Naive B cell (primary cell): ENCODE measurements at regions not wholly inside any gene's neighbourhood (a gene's known extent, or its start where the extent isn't known, plus 50 kb on each side); places are given as distances from the start of the nearest gene placed in this dataset.

Experiments
- ATAC-seq, 2 donors: fragments of 150-1000 bp; cut with Tn5 transposase; 2 replicates each; pipeline ENCODE4 v1.10.0; 2021; ENCODE audit warnings: low read depth in 2 of 2, mild to moderate bottlenecking in 2 of 2, moderate library complexity in 2 of 2
- DNase-seq: peaks from one replicate; pipeline ENCODE4 v3.0.0; 2022
- H3K27ac Mint-ChIP-seq, 6 donors: one replicate each; pipeline ENCODE4 v1.8.0; 2020 to 2022; ENCODE audit warnings: mild to moderate bottlenecking in 6 of 6, mixed read lengths in 6 of 6, moderate library complexity in 5 of 6, inconsistent platforms in 2 of 6
- H3K27me3 Mint-ChIP-seq, 3 donors: one replicate each; pipeline ENCODE4 v1.8.0; 2021 to 2022; ENCODE audit warnings: mixed read lengths in 3 of 3, mild to moderate bottlenecking in 1 of 3
- H3K36me3 Mint-ChIP-seq, 2 donors: one replicate each; pipeline ENCODE4 v1.8.0; 2020 to 2022; ENCODE audit warnings: mixed read lengths in 2 of 2, inconsistent platforms in 1 of 2, mild to moderate bottlenecking in 1 of 2
- H3K4me1 Mint-ChIP-seq, 3 donors: one replicate each; pipeline ENCODE4 v1.8.0; 2020 to 2022; ENCODE audit warnings: mixed read lengths in 3 of 3, inconsistent platforms in 1 of 3, mild to moderate bottlenecking in 1 of 3, moderate library complexity in 1 of 3
- H3K4me3 Mint-ChIP-seq, 8 donors: one replicate each; pipeline ENCODE4 v1.8.0; 2020 to 2022; ENCODE audit warnings: mild to moderate bottlenecking in 8 of 8, mixed read lengths in 8 of 8, moderate library complexity in 8 of 8, inconsistent platforms in 2 of 8
- H3K9me3 Mint-ChIP-seq, 7 donors: one replicate each; pipeline ENCODE4 v1.8.0; 2020 to 2022; ENCODE audit warnings: mixed read lengths in 7 of 7, mild to moderate bottlenecking in 5 of 7, inconsistent platforms in 2 of 7, moderate library complexity in 1 of 7

DNA sequence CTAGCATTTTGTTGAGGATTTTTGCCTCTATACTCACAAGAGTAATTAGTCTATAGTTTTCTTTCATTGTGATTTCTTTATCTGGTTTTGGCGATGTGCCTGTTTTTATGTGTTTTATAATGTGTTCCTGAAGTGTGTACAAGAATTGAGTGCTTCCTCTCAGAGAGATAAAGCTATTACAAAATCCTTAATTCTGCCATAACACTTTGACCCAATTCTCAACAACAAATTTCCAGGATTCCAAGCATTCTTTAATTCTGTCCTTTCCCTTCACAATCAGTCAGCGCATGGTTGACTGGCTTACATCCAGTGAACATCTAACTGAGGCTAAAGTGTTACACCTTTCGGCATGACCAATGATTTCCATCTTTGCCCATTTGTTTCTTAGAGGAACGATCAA, 282.9 kb upstream of the MVB12B start:
- Mint-ChIP-seq H3K4me1 (no peaks in the 10 kb centered on the region), H3K9me3 (peaks cover 12 to 43% (median 34%) of the 10 kb centered on the region in 7 donors), H3K4me3 (no peak overlapping the region), H3K36me3 (peaks cover 5 to 17% of the 10 kb centered on the region in 2 donors), H3K27me3 (peaks cover 24 to 57% (median 48%) of the 10 kb centered on the region in 3 donors), H3K27ac (no peak overlapping the region)
- ATAC-seq (no peak), DNase-seq (no peak)

- DNase-seq (no peak), ATAC-seq (no peak)
- no peak overlapping the region for H3K4me3 Mint-ChIP-seq
- H3K9me3 Mint-ChIP-seq = peaks cover 0 to 20% (median 10%) of the 10 kb centered on the region in 7 donors
- H3K27ac Mint-ChIP-seq = no peak overlapping the region
- peaks cover 5 to 10% of the 10 kb centered on the region in 2 donors for H3K36me3 Mint-ChIP-seq
- H3K4me1 Mint-ChIP-seq = peaks cover 0 to 4% (median 0%) of the 10 kb centered on the region in 3 donors
- peaks cover 21 to 54% (median 42%) of the 10 kb centered on the region in 3 donors for H3K27me3 Mint-ChIP-seq
Measured at GRCh38 chr9:126049088-126049487, 277.5 kb upstream of the MVB12B start.

GRCh38 chr9:126049896-126050604, 276.6 kb upstream of the MVB12B start:
- ATAC-seq (no peak), DNase-seq (no peak)
- peaks cover 12 to 45% (median 42%) of the 10 kb centered on the region in 3 donors for H3K27me3 Mint-ChIP-seq
- H3K9me3 Mint-ChIP-seq = peaks cover 0 to 13% (median 9%) of the 10 kb centered on the region in 7 donors
- peaks cover 5 to 10% of the 10 kb centered on the region in 2 donors for H3K36me3 Mint-ChIP-seq
- peaks cover 0 to 4% (median 0%) of the 10 kb centered on the region in 3 donors for H3K4me1 Mint-ChIP-seq
- no peak overlapping the region for H3K27ac Mint-ChIP-seq
- no peak overlapping the region for H3K4me3 Mint-ChIP-seq

DNA sequence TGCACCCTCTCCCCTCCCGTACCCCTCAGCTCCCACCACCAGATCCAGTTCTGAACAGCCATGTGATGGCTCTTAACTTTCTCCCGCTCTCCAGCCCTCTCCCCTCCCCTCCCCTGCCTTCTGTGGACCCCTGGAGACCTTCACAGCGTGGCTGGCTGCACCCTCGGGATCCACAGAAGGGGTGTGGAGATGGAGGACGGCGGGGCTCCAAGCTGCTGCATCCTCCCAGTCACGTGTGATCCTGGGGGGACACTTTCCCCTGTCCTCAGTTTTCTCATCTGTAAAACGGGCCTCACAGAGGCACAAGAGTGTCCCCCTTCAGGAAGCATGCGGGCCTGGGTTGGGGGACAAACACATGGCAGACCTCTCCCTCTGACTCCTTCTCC, 276.0 kb upstream of the MVB12B start:
- DNase-seq (no peak), ATAC-seq (no peak)
- peaks cover 5 to 8% of the 10 kb centered on the region in 2 donors for H3K36me3 Mint-ChIP-seq
- peaks cover 12 to 41% (median 41%) of the 10 kb centered on the region in 3 donors for H3K27me3 Mint-ChIP-seq
- H3K4me3 Mint-ChIP-seq = no peak overlapping the region
- H3K9me3 Mint-ChIP-seq = peaks cover 0 to 9% (median 8%) of the 10 kb centered on the region in 7 donors
- peaks cover 0 to 4% (median 0%) of the 10 kb centered on the region in 3 donors for H3K4me1 Mint-ChIP-seq
- H3K27ac Mint-ChIP-seq = no peak overlapping the region

GRCh38 chr9:126051446-126052130, 275.0 kb upstream of the MVB12B start:
- H3K9me3 Mint-ChIP-seq = peaks cover 0 to 2% (median 0%) of the 10 kb centered on the region in 7 donors
- no peaks in the 10 kb centered on the region for H3K36me3 Mint-ChIP-seq
- no peak overlapping the region for H3K27ac Mint-ChIP-seq
- no peak for ATAC-seq
- peaks cover 6 to 41% (median 35%) of the 10 kb centered on the region in 3 donors for H3K27me3 Mint-ChIP-seq
- no peak overlapping the region for H3K4me3 Mint-ChIP-seq
- peaks cover 0 to 4% (median 0%) of the 10 kb centered on the region in 3 donors for H3K4me1 Mint-ChIP-seq
- DNase-seq = no peak

GRCh38 chr9:126052791-126053190, 273.8 kb upstream of the MVB12B start:
- H3K4me1 Mint-ChIP-seq = peaks cover 0 to 4% (median 0%) of the 10 kb centered on the region in 3 donors
- H3K36me3 Mint-ChIP-seq = no peaks in the 10 kb centered on the region
- ATAC-seq (no peak), DNase-seq (no peak)
- no peaks in the 10 kb centered on the region for H3K9me3 Mint-ChIP-seq
- peaks cover 6 to 36% (median 28%) of the 10 kb centered on the region in 3 donors for H3K27me3 Mint-ChIP-seq
- H3K4me3 Mint-ChIP-seq = no peak overlapping the region
- no peak overlapping the region for H3K27ac Mint-ChIP-seq

DNA sequence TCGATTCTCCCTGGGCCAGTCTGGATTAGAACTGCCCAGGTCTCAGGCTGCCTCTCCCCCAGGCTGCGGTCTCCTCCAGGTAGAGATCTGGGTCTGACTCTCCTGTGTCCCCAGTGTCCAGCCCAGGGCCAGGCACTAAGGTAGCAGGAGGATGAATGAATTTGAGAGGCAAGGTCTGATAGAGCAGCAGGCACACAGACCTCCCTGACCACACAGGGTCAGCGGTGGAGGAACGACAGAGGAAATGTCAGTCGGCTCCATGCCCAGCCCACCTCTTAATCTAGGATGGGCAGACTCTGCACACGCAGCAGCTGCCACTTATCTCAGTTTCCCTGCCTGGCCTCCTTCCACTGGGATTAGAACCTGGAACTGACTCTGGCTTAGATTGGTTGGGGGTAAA, 272.7 kb upstream of the MVB12B start:
- H3K9me3 Mint-ChIP-seq = peaks cover 0 to 2% (median 0%) of the 10 kb centered on the region in 7 donors
- DNase-seq (no peak), ATAC-seq (no peak)
- H3K27me3 Mint-ChIP-seq = peaks cover 6 to 40% (median 27%) of the 10 kb centered on the region in 3 donors
- no peak overlapping the region for H3K4me3 Mint-ChIP-seq
- H3K27ac Mint-ChIP-seq = no peak overlapping the region
- peaks cover 0 to 4% (median 0%) of the 10 kb centered on the region in 3 donors for H3K4me1 Mint-ChIP-seq
- no peaks in the 10 kb centered on the region for H3K36me3 Mint-ChIP-seq

GRCh38 chr9:126055381-126055985, 271.1 kb upstream of the MVB12B start:
- ATAC-seq = no peak
- Mint-ChIP-seq H3K4me3 (no peak overlapping the region), H3K27ac (no peak overlapping the region), H3K27me3 (peaks cover 6 to 46% (median 30%) of the 10 kb centered on the region in 3 donors), H3K9me3 (peaks cover 0 to 2% (median 0%) of the 10 kb centered on the region in 7 donors), H3K36me3 (no peaks in the 10 kb centered on the region), H3K4me1 (peaks cover 0 to 4% (median 0%) of the 10 kb centered on the region in 3 donors)
- no peak for DNase-seq

DNA sequence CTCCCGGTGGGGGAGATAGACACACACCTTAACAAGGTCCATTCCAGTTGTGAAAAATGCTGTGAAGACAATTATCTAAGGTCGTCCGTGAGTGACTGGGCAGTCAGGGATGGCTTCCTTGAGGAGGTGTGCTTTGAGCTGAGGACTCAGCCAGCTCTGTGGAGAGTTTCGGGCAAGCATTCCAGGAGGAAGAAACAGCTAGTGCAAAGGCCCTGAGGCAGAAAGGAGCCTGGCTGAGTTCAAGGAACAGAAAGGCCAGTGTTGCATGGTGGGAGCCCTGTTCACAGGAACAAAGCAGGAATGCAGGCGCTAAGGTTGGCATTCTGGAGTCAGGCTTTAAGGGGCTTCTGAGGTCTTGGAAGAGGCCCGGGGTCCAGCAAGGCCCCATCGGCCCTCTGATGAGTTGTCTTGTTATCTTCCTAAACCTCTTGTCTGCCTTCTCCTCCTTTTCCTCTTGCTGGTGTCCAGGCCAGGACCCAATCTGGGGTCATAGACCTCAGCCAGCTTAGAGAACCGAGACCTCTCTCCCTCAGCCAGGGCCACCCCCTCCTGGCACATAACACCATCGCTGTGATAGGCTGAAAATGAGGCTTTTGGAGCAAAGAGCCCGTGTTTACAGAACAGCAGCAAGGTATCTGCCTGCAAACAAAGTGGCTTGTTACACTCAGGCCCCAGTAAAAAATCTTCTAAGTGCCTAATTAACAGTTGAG, 270.2 kb upstream of the MVB12B start:
- no peak for DNase-seq
- ATAC-seq = no peak
- Mint-ChIP-seq H3K36me3 (no peaks in the 10 kb centered on the region), H3K4me1 (no peaks in the 10 kb centered on the region), H3K9me3 (peaks cover 0 to 2% (median 0%) of the 10 kb centered on the region in 7 donors), H3K27me3 (peaks cover 6 to 39% (median 32%) of the 10 kb centered on the region in 3 donors), H3K27ac (peak overlapping the region in 1 of 6 donors; percentile 82), H3K4me3 (no peak overlapping the region)

- H3K9me3 Mint-ChIP-seq = peaks cover 0 to 2% (median 0%) of the 10 kb centered on the region in 7 donors
- H3K27ac Mint-ChIP-seq = no peak overlapping the region
- H3K4me3 Mint-ChIP-seq = no peak overlapping the region
- no peaks in the 10 kb centered on the region for H3K36me3 Mint-ChIP-seq
- ATAC-seq (no peak), DNase-seq (no peak)
- H3K4me1 Mint-ChIP-seq = no peaks in the 10 kb centered on the region
- H3K27me3 Mint-ChIP-seq = peaks cover 6 to 39% (median 32%) of the 10 kb centered on the region in 3 donors
Measured at GRCh38 chr9:126057121-126057825, 269.4 kb upstream of the MVB12B start.

- H3K4me1 Mint-ChIP-seq = no peaks in the 10 kb centered on the region
- H3K27ac Mint-ChIP-seq = peak overlapping the region in 1 of 6 donors; percentile 24
- peaks cover 5 to 34% (median 31%) of the 10 kb centered on the region in 3 donors for H3K27me3 Mint-ChIP-seq
- peaks cover 0 to 2% (median 0%) of the 10 kb centered on the region in 7 donors for H3K9me3 Mint-ChIP-seq
- no peak for ATAC-seq
- DNase-seq = no peak
- H3K36me3 Mint-ChIP-seq = no peaks in the 10 kb centered on the region
- no peak overlapping the region for H3K4me3 Mint-ChIP-seq
Measured at GRCh38 chr9:126058011-126058531, 268.6 kb upstream of the MVB12B start.

- ATAC-seq = no peak
- Mint-ChIP-seq H3K27me3 (peaks cover 0 to 29% (median 25%) of the 10 kb centered on the region in 3 donors), H3K36me3 (no peaks in the 10 kb centered on the region)
Measured at GRCh38 chr9:126058591-126058990, 268.0 kb upstream of the MVB12B start.

More at GRCh38 chr9:126058591-126058990, 268.0 kb upstream of the MVB12B start:
- DNase-seq = no peak
- Mint-ChIP-seq H3K27ac (peak overlapping the region in 1 of 6 donors; percentile 24), H3K4me3 (no peak overlapping the region), H3K9me3 (peaks cover 0 to 2% (median 0%) of the 10 kb centered on the region in 7 donors), H3K4me1 (no peaks in the 10 kb centered on the region)
